GM23338 (cell line): ENCODE measurements at regions not wholly inside any gene's neighbourhood (a gene's known extent, or its start where the extent isn't known, plus 50 kb on each side); places are given as distances from the start of the nearest gene placed in this dataset.
A peak's percentile ranks its signal among the peaks of the same experiment; 100 is the strongest.

Experiments used
- ATAC-seq: fragments of 200-7000 bp; cut with Tn5 transposase; 3 replicates; pipeline ENCODE4 v1.9.1; 2020
- DNase-seq: peaks from one replicate; pipeline ENCODE4 v3.0.0-alpha.2; 2015; ENCODE audit warnings: low spot score
- H2AFZ ChIP-seq: fragments of 200-600 bp; sonication (generic); 2 replicates; pipeline ENCODE4 v1.8.0; 2016; ENCODE audit warnings: antibody characterized with exemption, mild to moderate bottlenecking, moderate library complexity
- H3F3A ChIP-seq: fragments of 200-600 bp; sonication (generic); replicated peaks from 2 replicates; pipeline ENCODE4 v1.8.0; 2017; ENCODE audit warnings: antibody characterized with exemption, mixed run types, low read depth
- H3K27ac ChIP-seq: fragments of 200-600 bp; sonication (generic); 2 replicates; pipeline ENCODE4 v1.6.1; 2016; ENCODE audit warnings: low read depth
- H3K27me3 ChIP-seq: fragments of 200-600 bp; sonication (generic); 2 replicates; pipeline ENCODE4 v1.8.0; 2016; ENCODE audit warnings: mild to moderate bottlenecking, mixed run types, moderate library complexity; ENCODE audit not compliant: insufficient read depth
- H3K36me3 ChIP-seq: fragments of 200-600 bp; sonication (generic); 2 replicates; pipeline ENCODE4 v1.8.0; 2016; ENCODE audit warnings: mild to moderate bottlenecking; ENCODE audit not compliant: insufficient read depth
- H3K4me1 ChIP-seq: fragments of 200-600 bp; sonication (generic); 2 replicates; pipeline ENCODE4 v1.8.0; 2016; ENCODE audit warnings: mild to moderate bottlenecking, moderate library complexity; ENCODE audit not compliant: insufficient read depth
- H3K4me2 ChIP-seq: fragments of 200-600 bp; sonication (generic); 2 replicates; pipeline ENCODE4 v1.7.1; 2017; ENCODE audit warnings: mixed run types
- H3K4me3 ChIP-seq: fragments of 200-600 bp; sonication (generic); 2 replicates; pipeline ENCODE4 v1.6.1; 2016; ENCODE audit warnings: mixed run types
- H3K79me2 ChIP-seq: fragments of 200-600 bp; sonication (generic); replicated peaks from 2 replicates; pipeline ENCODE4 v1.8.0; 2017; ENCODE audit warnings: mild to moderate bottlenecking; ENCODE audit not compliant: insufficient read depth
- H3K9me2 ChIP-seq: fragments of 200-600 bp; sonication (generic); 2 replicates; pipeline ENCODE4 v1.8.0; 2017; ENCODE audit not compliant: insufficient read depth
- H4K20me1 ChIP-seq: fragments of 200-600 bp; sonication (generic); replicated peaks from 2 replicates; pipeline ENCODE4 v1.8.0; 2017; ENCODE audit warnings: mild to moderate bottlenecking; ENCODE audit not compliant: insufficient read depth
- H3K27ac Mint-ChIP-seq: 2 replicates; pipeline ENCODE4 v1.8.0; 2020; ENCODE audit warnings: inconsistent platforms, mild to moderate bottlenecking, moderate library complexity, mixed read lengths
- H3K27me3 Mint-ChIP-seq: 3 replicates; pipeline ENCODE4 v1.8.0; 2022; ENCODE audit warnings: low read depth, mild to moderate bottlenecking, moderate library complexity, mixed read lengths, inconsistent platforms; ENCODE audit not compliant: insufficient read depth, poor library complexity
- H3K36me3 Mint-ChIP-seq: 3 replicates; pipeline ENCODE4 v1.8.0; 2021; ENCODE audit warnings: low read depth, mild to moderate bottlenecking, inconsistent platforms, moderate library complexity, mixed read lengths
- H3K4me1 Mint-ChIP-seq: 3 replicates; pipeline ENCODE4 v1.8.0; 2020; ENCODE audit warnings: mild to moderate bottlenecking, inconsistent platforms, mixed read lengths
- H3K4me3 Mint-ChIP-seq: 3 replicates; pipeline ENCODE4 v1.8.0; 2021; ENCODE audit warnings: moderate library complexity, mild to moderate bottlenecking, inconsistent platforms, mixed read lengths
- H3K9me3 Mint-ChIP-seq: 3 replicates; pipeline ENCODE4 v1.8.0; 2020; ENCODE audit warnings: moderate library complexity, mild to moderate bottlenecking, inconsistent platforms, mixed read lengths
- CTCF ChIP-seq, 2 experiments: fragments of 200-600 bp in 1 of 2; sonication (generic) in 1 of 2; conservative IDR thresholded peaks; 2 replicates each; pipeline versions ENCODE4 v1.5.1 to v1.6.1; 2016 to 2017; ENCODE audit warnings: antibody characterized with exemption in 2 of 2, low read depth in 2 of 2, mild to moderate bottlenecking in 2 of 2, moderate library complexity in 1 of 2
- EZH2 ChIP-seq: fragments of 200-600 bp; sonication (generic); IDR thresholded peaks from one replicate; pipeline ENCODE4 v1.8.0; 2017; ENCODE audit warnings: antibody characterized with exemption, mild to moderate bottlenecking, low read depth; ENCODE audit not compliant: unreplicated experiment
- EZH2phosphoT487 ChIP-seq: fragments of 200-600 bp; sonication (generic); IDR thresholded peaks from one replicate; pipeline ENCODE4 v1.8.1; 2018; ENCODE audit warnings: antibody characterized with exemption; ENCODE audit not compliant: unreplicated experiment
- JUNB ChIP-seq: IDR thresholded peaks from one replicate; pipeline ENCODE4 v1.6.1; 2016; ENCODE audit warnings: antibody characterized with exemption; ENCODE audit not compliant: unreplicated experiment
- ZNF331 ChIP-seq: fragments of 250-450 bp; sonication (Bioruptor Pico); IDR thresholded peaks from 2 replicates; pipeline ENCODE4 v1.5.0; 2020; ENCODE audit warnings: low read depth, mild to moderate bottlenecking, moderate library complexity
- TF ChIP-seq, protein P1 (sequence below): fragments of 250-450 bp; sonication (Bioruptor Pico); IDR thresholded peaks from 2 replicates; pipeline ENCODE4 v1.5.0; 2020; ENCODE audit warnings: mild to moderate bottlenecking, moderate library complexity

DNA sequence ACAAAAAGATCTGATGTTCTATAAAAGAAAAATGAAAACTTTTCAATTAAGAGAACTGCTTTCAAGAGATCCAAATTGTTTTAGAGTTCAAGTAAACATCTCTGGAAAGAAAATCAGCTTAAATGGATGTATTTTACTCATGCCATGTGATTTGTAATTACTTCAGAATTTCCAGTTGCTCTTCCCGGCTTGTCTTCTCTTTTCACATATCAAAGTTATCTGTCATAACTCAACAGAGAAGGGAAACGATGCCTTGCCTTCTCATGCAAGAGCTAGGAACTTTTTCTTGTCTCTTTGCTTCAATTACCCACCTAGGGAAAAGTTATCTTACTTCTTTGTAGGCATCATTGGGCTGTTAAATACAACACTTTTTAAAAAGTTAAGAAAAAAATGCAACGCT lies 255.2 kb upstream of the POU2AF2 start:
- 0 out of 2 replicates have a peak overlapping the region, but pooled peaks have one; percentile 40 for H2AFZ ChIP-seq
- H3K4me2 ChIP-seq: no peak overlapping the region
- Mint-ChIP-seq H3K27me3 (peaks cover 4% of the 10 kb centered on the region), H3K4me3 (no peak overlapping the region), H3K9me3 (no peaks in the 10 kb centered on the region), H3K27ac (no peak overlapping the region), H3K36me3 (no peaks in the 10 kb centered on the region), H3K4me1 (peaks cover 6% of the 10 kb centered on the region)
- no peak overlapping the region for H3K4me3 ChIP-seq
- H3K9me2 ChIP-seq: no peaks in the 10 kb centered on the region
- no peaks in the 10 kb centered on the region for H3K79me2 ChIP-seq
- no peak for ATAC-seq
- H4K20me1 ChIP-seq: no peaks in the 10 kb centered on the region
- H3F3A ChIP-seq: no peaks in the 10 kb centered on the region
- H3K36me3 ChIP-seq: no peaks in the 10 kb centered on the region
- H3K27me3 ChIP-seq: no peaks in the 10 kb centered on the region
- DNase-seq: no peak
- H3K27ac ChIP-seq: no peak overlapping the region
- H3K4me1 ChIP-seq: no peaks in the 10 kb centered on the region
- TF ChIP-seq, protein P1, sequence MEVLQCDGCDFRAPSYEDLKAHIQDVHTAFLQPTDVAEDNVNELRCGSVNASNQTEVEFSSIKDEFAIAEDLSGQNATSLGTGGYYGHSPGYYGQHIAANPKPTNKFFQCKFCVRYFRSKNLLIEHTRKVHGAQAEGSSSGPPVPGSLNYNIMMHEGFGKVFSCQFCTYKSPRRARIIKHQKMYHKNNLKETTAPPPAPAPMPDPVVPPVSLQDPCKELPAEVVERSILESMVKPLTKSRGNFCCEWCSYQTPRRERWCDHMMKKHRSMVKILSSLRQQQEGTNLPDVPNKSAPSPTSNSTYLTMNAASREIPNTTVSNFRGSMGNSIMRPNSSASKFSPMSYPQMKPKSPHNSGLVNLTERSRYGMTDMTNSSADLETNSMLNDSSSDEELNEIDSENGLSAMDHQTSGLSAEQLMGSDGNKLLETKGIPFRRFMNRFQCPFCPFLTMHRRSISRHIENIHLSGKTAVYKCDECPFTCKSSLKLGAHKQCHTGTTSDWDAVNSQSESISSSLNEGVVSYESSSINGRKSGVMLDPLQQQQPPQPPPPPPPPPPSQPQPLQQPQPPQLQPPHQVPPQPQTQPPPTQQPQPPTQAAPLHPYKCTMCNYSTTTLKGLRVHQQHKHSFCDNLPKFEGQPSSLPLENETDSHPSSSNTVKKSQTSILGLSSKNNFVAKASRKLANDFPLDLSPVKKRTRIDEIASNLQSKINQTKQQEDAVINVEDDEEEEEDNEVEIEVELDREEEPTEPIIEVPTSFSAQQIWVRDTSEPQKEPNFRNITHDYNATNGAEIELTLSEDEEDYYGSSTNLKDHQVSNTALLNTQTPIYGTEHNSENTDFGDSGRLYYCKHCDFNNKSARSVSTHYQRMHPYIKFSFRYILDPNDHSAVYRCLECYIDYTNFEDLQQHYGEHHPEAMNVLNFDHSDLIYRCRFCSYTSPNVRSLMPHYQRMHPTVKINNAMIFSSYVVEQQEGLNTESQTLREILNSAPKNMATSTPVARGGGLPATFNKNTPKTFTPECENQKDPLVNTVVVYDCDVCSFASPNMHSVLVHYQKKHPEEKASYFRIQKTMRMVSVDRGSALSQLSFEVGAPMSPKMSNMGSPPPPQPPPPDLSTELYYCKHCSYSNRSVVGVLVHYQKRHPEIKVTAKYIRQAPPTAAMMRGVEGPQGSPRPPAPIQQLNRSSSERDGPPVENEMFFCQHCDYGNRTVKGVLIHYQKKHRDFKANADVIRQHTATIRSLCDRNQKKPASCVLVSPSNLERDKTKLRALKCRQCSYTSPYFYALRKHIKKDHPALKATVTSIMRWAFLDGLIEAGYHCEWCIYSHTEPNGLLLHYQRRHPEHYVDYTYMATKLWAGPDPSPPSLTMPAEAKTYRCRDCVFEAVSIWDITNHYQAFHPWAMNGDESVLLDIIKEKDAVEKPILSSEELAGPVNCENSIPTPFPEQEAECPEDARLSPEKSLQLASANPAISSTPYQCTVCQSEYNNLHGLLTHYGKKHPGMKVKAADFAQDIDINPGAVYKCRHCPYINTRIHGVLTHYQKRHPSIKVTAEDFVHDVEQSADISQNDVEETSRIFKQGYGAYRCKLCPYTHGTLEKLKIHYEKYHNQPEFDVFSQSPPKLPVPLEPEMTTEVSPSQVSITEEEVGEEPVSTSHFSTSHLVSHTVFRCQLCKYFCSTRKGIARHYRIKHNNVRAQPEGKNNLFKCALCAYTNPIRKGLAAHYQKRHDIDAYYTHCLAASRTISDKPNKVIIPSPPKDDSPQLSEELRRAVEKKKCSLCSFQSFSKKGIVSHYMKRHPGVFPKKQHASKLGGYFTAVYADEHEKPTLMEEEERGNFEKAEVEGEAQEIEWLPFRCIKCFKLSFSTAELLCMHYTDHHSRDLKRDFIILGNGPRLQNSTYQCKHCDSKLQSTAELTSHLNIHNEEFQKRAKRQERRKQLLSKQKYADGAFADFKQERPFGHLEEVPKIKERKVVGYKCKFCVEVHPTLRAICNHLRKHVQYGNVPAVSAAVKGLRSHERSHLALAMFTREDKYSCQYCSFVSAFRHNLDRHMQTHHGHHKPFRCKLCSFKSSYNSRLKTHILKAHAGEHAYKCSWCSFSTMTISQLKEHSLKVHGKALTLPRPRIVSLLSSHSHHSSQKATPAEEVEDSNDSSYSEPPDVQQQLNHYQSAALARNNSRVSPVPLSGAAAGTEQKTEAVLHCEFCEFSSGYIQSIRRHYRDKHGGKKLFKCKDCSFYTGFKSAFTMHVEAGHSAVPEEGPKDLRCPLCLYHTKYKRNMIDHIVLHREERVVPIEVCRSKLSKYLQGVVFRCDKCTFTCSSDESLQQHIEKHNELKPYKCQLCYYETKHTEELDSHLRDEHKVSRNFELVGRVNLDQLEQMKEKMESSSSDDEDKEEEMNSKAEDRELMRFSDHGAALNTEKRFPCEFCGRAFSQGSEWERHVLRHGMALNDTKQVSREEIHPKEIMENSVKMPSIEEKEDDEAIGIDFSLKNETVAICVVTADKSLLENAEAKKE (CRISPR knock-in tag): no peak
- TF ChIP-seq EZH2phosphoT487 (no peak), EZH2 (no peak), JUNB (no peak), CTCF (conservative IDR thresholded peaks at IDR 0.05; ENCODE audit: low read depth in 2 of 2) (no peak), ZNF331 (CRISPR knock-in tag) (no peak)
